A673 (cell line): ENCODE measurements at regions not wholly inside any gene's neighbourhood (a gene's known extent, or its start where the extent isn't known, plus 50 kb on each side); places are given as distances from the start of the nearest gene placed in this dataset.
A peak's percentile ranks its signal among the peaks of the same experiment; 100 is the strongest.

Experiments used
- BruUV-seq: library from RNA; stranded (reverse); fragments of 400-500 nt; replicated peaks from 2 replicates; lab custom pipeline; 2021; lab: Mats Ljungman, UMichigan
- CTCF ChIA-PET: fragments of 300-600 bp; sonication (Branson Sonifier 250); formaldehyde crosslinking; loops from one replicate; lab custom pipeline; 2022; ENCODE audit warnings: antibody characterized with exemption; lab: Charles Lee
- POLR2A ChIA-PET: fragments of 300-600 bp; sonication (Branson Sonifier 250); formaldehyde crosslinking; loops from one replicate; lab custom pipeline; 2022; ENCODE audit warnings: antibody characterized with exemption; ENCODE audit not compliant: low non-redundant PET; lab: Charles Lee
- DNase-seq: peaks from one replicate; pipeline ENCODE4 v3.0.0-alpha.2; 2015; ENCODE audit warnings: low spot score
- H3K27ac ChIP-seq: fragments of 200-600 bp; sonication (generic); 2 replicates; pipeline ENCODE4 v1.5.1; 2016; ENCODE audit warnings: mixed run types, low read depth, mild to moderate bottlenecking, mixed read lengths, antibody characterized with exemption, low read length; ENCODE audit not compliant: poor library complexity, severe bottlenecking
- H3K27me3 ChIP-seq: fragments of 200-600 bp; sonication (generic); replicated peaks from 2 replicates; pipeline ENCODE4 v1.6.1; 2017; ENCODE audit warnings: mixed run types, low read depth, mild to moderate bottlenecking, mixed read lengths, antibody characterized with exemption, low read length; ENCODE audit not compliant: insufficient read depth, poor library complexity
- H3K36me3 ChIP-seq: fragments of 200-600 bp; sonication (generic); 2 replicates; pipeline ENCODE4 v1.6.1; 2016; ENCODE audit warnings: mixed run types, mild to moderate bottlenecking, mixed read lengths, antibody characterized with exemption, low read length; ENCODE audit not compliant: insufficient read depth, poor library complexity, severe bottlenecking
- H3K4me1 ChIP-seq: fragments of 200-600 bp; sonication (generic); 2 replicates; pipeline ENCODE4 v1.6.1; 2017; ENCODE audit warnings: mixed run types, mild to moderate bottlenecking, mixed read lengths, antibody characterized with exemption, low read length; ENCODE audit not compliant: insufficient read depth, poor library complexity, severe bottlenecking
- H3K4me3 ChIP-seq: fragments of 200-600 bp; sonication (generic); 2 replicates; pipeline ENCODE4 v1.5.1; 2016; ENCODE audit warnings: low read depth, mixed run types, mild to moderate bottlenecking, mixed read lengths, low read length; ENCODE audit not compliant: poor library complexity, severe bottlenecking
- H3K9me3 ChIP-seq: fragments of 200-600 bp; sonication (generic); 2 replicates; pipeline ENCODE4 v1.6.1; 2016; ENCODE audit warnings: mixed run types, low read depth, mild to moderate bottlenecking, mixed read lengths, antibody characterized with exemption, low read length; ENCODE audit not compliant: poor library complexity, severe bottlenecking
- CTCF ChIP-seq: fragments of 300-800, 200-600 bp; sonication (generic); conservative IDR thresholded peaks from 2 replicates; pipeline ENCODE4 v1.5.1; 2017; ENCODE audit warnings: low read depth, mild to moderate bottlenecking, antibody characterized with exemption, low read length, moderate library complexity, mixed read lengths
- EZH2 ChIP-seq: fragments of 200-600 bp; sonication (generic); IDR thresholded peaks from 2 replicates; pipeline ENCODE4 v1.6.1; 2017; ENCODE audit warnings: borderline replicate concordance, low read depth, mild to moderate bottlenecking, mixed read lengths, antibody characterized with exemption, low read length; ENCODE audit not compliant: poor library complexity, severe bottlenecking
- intact Hi-C: fragments of 100-400 bp; cut with micrococcal nuclease; formaldehyde crosslinking; loops from one replicate; pipeline ENCODE4 v1.10.0; 2022; ENCODE audit not compliant: unreplicated experiment

GRCh38 chr5:163612358-163613149 lies 107.1 kb downstream of the MAT2B start:
- no peaks in the 10 kb centered on the region for H3K36me3 ChIP-seq
- TF ChIP-seq CTCF (no peak), EZH2 (no peak)
- H3K27me3 ChIP-seq = peaks cover 92% of the 10 kb centered on the region
- ChIA-PET CTCF (no interaction called here), POLR2A (no interaction called here)
- no peak overlapping the region for H3K27ac ChIP-seq
- no peaks in the 10 kb centered on the region for H3K9me3 ChIP-seq
- DNase-seq = peak; percentile 0
- no TSS peak for BruUV-seq
- intact Hi-C loops = no loop called here
- H3K4me1 ChIP-seq = no peaks in the 10 kb centered on the region
- H3K4me3 ChIP-seq = no peak overlapping the region

- no peak overlapping the region for H3K4me3 ChIP-seq
- no peak overlapping the region for H3K27ac ChIP-seq
- H3K27me3 ChIP-seq = peaks cover 95% of the 10 kb centered on the region
- DNase-seq = no peak
- no peaks in the 10 kb centered on the region for H3K36me3 ChIP-seq
- ChIA-PET CTCF (no interaction called here), POLR2A (no interaction called here)
- no TSS peak for BruUV-seq
- H3K4me1 ChIP-seq = no peaks in the 10 kb centered on the region
- TF ChIP-seq EZH2 (no peak), CTCF (no peak)
- intact Hi-C loops = no loop called here
- no peaks in the 10 kb centered on the region for H3K9me3 ChIP-seq
Measured at GRCh38 chr5:163613150-163613442, 107.7 kb downstream of the MAT2B start.

DNA sequence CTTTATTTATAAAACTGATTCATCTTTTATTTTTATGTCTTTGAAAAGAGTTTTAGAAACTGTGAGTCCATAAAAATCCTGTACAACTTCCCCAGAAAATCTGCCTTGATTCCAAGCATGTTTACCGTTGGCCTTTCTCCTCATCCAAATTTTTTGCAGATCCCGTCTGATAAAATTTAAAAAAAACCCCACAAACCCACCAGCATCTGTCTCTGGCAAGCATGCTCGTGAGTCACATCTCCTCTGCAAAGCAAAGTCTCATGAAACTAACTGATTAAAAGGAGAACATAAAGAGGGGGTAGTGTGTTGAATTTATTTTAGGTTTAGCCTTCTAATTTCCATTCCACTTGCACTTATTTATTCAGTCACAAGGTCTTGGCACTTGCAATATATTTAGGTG lies 109.4 kb downstream of the MAT2B start:
- no peaks in the 10 kb centered on the region for H3K36me3 ChIP-seq
- ChIA-PET POLR2A (no interaction called here), CTCF (no interaction called here)
- no peak for DNase-seq
- TF ChIP-seq CTCF (no peak), EZH2 (no peak)
- BruUV-seq = no TSS peak
- H3K4me1 ChIP-seq = peaks cover 4% of the 10 kb centered on the region
- no peak overlapping the region for H3K4me3 ChIP-seq
- peaks cover 99% of the 10 kb centered on the region for H3K27me3 ChIP-seq
- H3K9me3 ChIP-seq = no peaks in the 10 kb centered on the region
- no peak overlapping the region for H3K27ac ChIP-seq
- intact Hi-C loops = no loop called here
